ENCODE measurements at regions not wholly inside any gene's neighbourhood (a gene's known extent, or its start where the extent isn't known, plus 50 kb on each side); places are given as distances from the start of the nearest gene placed in this dataset.
A peak's percentile ranks its signal among the peaks of the same experiment; 100 is the strongest.
"Not testable (repeated sequence)": the region's sequence is repeated elsewhere in the genome, so short reads cannot be mapped to it uniquely, and the experiment has no call there.

GRCh38 chr6:19167251-19167650 is 669.9 kb upstream of the ID4 start:
- no peaks in the 10 kb centered on the region for H3K27me3 Mint-ChIP-seq
- ATAC-seq (no peak), DNase-seq (no peak)
- H3K27ac Mint-ChIP-seq = no peak overlapping the region
- H3K9me3 Mint-ChIP-seq = peaks cover 0 to 5% of the 10 kb centered on the region in 2 donors
- no peaks in the 10 kb centered on the region for H3K4me1 Mint-ChIP-seq
- no peak overlapping the region for H3K4me3 Mint-ChIP-seq

DNA sequence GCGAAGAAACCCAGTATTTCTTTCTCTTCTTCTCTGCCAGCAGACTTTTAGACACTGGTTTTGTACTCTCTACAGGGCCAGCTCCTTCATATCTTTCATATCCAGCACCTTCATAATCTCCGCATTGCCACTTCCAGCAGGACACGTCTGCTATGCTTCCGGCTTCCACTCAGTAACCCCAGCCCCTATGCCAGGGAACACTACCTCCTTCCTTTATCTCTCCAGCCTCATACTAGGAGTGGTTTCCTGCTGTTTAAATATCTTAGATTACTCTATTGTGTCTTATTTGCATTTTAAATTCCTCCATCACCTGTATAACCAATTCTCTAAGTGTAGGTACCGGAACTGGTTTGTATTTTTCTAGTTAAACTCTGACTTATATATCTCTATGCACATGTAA is 667.8 kb upstream of the ID4 start:
- ATAC-seq (no peak), DNase-seq (no peak)
- Mint-ChIP-seq H3K27me3 (no peaks in the 10 kb centered on the region), H3K4me1 (no peaks in the 10 kb centered on the region), H3K27ac (no peak overlapping the region), H3K9me3 (peaks cover 7 to 9% of the 10 kb centered on the region in 2 donors), H3K4me3 (no peak overlapping the region)

- Mint-ChIP-seq H3K4me1 (no peaks in the 10 kb centered on the region), H3K4me3 (no peak overlapping the region), H3K27ac (no peak overlapping the region), H3K27me3 (no peaks in the 10 kb centered on the region), H3K9me3 (peaks cover 9 to 19% of the 10 kb centered on the region in 2 donors)
- no peak for DNase-seq
- no peak for ATAC-seq
These were observed 662.1 kb upstream of the ID4 start for GRCh38 chr6:19175023-19175422.

- ATAC-seq = no peak
- Mint-ChIP-seq H3K27ac (no peak overlapping the region), H3K27me3 (no peaks in the 10 kb centered on the region), H3K4me3 (no peak overlapping the region), H3K4me1 (no peaks in the 10 kb centered on the region), H3K9me3 (peaks cover 11 to 19% of the 10 kb centered on the region in 2 donors)
- no peak for DNase-seq
These were observed 656.7 kb upstream of the ID4 start for GRCh38 chr6:19180348-19181072.

DNA sequence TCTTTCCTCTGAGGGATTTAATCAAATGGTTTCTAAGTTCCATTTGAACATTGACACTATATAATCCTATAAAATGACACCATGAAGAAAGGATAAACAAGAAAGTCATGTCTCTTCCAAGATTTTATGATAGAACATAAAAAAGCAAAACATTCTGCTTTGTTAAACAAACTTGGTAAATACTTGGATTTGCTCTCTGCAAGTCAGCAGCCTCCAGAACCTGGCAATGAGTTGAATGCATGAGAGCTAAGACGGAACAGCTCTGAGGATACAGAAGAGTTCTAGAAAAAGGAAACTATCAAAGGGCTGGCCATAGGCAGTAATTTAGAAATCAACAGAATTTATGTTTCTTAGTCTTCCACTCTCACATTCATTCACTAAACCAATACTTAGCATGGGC is 656.0 kb upstream of the ID4 start:
- ATAC-seq (no peak), DNase-seq (no peak)
- no peak overlapping the region for H3K4me3 Mint-ChIP-seq
- H3K27me3 Mint-ChIP-seq = no peaks in the 10 kb centered on the region
- H3K27ac Mint-ChIP-seq = no peak overlapping the region
- no peaks in the 10 kb centered on the region for H3K4me1 Mint-ChIP-seq
- H3K9me3 Mint-ChIP-seq = peaks cover 11 to 19% of the 10 kb centered on the region in 2 donors

DNA sequence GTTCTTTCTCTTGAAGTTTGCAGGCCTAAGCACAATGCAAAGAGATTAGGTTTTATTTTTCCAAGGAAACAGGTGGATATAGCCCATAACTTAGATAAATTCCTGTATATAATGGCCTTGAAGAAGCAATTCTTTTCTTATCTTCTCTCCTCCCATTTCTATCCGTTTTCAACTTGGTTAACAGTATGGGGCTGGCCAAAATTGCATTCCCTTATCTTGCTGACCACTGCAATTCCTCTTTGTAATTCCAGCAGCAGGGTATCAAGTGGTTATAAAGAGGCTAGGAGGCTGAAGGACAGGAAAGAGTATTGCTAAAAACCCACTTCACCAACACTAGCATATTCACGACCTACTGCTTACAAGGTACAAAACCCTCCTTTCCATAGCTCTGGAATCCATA is 643.5 kb upstream of the ID4 start:
- Mint-ChIP-seq H3K9me3 (peaks cover 6 to 17% of the 10 kb centered on the region in 2 donors), H3K4me3 (no peak overlapping the region), H3K27me3 (no peaks in the 10 kb centered on the region), H3K4me1 (no peaks in the 10 kb centered on the region), H3K27ac (no peak overlapping the region)
- ATAC-seq (no peak), DNase-seq (no peak)

DNA sequence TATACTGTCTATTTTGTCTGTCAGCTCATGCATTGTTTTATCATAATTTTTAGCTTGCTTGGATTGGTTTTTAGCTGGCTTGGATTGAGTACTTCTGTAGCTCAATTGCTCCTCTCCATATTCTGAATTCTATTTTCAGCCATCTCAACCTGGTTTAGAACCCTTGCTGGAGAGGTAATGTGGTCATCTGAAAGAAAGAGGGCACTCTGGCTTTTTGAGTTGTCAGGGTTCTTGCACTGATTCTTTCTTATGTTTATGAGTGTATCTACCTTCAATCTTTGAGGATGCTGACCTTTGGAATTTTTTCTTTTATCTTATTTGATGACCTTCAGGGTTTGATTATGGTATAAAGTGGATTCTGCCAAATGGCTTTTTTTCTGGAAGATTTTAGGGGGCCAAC is 632.7 kb upstream of the ID4 start:
- no peaks in the 10 kb centered on the region for H3K27me3 Mint-ChIP-seq
- DNase-seq (no peak), ATAC-seq (no peak)
- H3K4me3 Mint-ChIP-seq = no peak overlapping the region
- no peaks in the 10 kb centered on the region for H3K4me1 Mint-ChIP-seq
- H3K27ac Mint-ChIP-seq = no peak overlapping the region
- peaks cover 20% of the 10 kb centered on the region in 2 donors for H3K9me3 Mint-ChIP-seq

DNA sequence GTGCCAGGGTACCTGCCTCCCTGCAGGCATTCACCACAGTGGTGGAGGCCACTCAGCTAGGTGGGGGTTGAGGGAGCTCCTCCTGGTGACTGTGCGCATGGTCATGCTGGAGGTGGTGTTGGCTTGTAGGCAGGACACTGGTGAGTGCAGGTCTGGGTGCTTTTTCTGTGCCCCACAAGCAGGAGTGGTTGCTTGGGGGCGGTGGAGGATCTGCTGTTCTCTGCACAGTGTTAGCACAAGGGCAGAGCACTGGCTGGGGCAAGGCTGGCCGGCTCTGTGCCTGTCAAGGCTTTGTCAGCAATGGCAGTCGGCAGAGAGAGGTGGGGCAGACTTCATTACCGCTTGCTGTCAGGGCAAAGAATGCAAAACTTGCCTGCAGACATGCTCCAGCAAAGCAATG is 632.1 kb upstream of the ID4 start:
- H3K4me3 Mint-ChIP-seq = no peak overlapping the region
- H3K9me3 Mint-ChIP-seq = peaks cover 17 to 23% of the 10 kb centered on the region in 2 donors
- no peaks in the 10 kb centered on the region for H3K27me3 Mint-ChIP-seq
- ATAC-seq (no peak), DNase-seq (no peak)
- H3K4me1 Mint-ChIP-seq = no peaks in the 10 kb centered on the region
- H3K27ac Mint-ChIP-seq = no peak overlapping the region

- DNase-seq = no peak
These were observed 628.0 kb upstream of the ID4 start for GRCh38 chr6:19209202-19209601.

DNA sequence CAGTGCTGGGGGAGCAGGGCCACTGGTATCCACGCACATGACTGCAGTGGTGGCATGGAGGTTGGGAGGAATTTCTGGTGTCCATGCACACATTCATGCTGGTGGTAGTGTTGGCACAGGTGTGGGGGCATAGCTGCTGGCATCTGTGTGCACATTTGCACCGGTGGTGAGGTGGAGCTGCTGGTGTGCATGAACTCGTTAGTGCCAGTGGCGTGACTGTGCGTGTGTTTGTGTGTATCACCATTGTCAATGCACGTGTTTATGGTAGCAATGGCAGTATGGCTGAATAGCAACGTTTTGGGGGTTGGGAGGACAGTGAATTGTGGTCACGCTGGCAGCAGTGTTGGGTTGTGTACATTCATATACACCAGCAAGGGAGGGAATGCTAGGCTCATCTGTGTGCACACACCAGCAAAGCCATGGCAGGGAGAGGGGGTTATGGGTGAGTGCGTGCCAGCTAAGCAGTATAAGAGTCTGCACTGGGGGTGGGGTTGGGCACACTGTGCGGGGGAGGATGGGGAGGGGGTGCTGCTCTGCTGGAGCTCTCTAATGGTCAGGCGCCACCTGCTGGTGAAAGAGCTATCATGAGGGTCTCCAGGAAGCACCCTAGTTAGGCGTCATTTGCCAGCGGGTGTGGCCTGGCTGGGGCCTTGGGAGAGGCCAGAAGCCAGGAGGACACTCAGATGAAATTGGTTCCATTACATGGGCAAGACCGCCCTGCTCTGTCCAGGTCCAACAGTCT is 626.1 kb upstream of the ID4 start:
- Mint-ChIP-seq H3K9me3 (peaks cover 0 to 14% of the 10 kb centered on the region in 2 donors), H3K4me3 (no peak overlapping the region), H3K27me3 (no peaks in the 10 kb centered on the region), H3K27ac (no peak overlapping the region), H3K4me1 (no peaks in the 10 kb centered on the region)
- peak; percentile 28 for ATAC-seq
- DNase-seq = no peak

More at GRCh38 chr6:19209202-19209601, 628.0 kb upstream of the ID4 start:
- no peak for ATAC-seq
- H3K9me3 Mint-ChIP-seq = peaks cover 0 to 17% of the 10 kb centered on the region in 2 donors
- no peak overlapping the region for H3K27ac Mint-ChIP-seq
- H3K27me3 Mint-ChIP-seq = no peaks in the 10 kb centered on the region
- H3K4me1 Mint-ChIP-seq = no peaks in the 10 kb centered on the region
- H3K4me3 Mint-ChIP-seq = no peak overlapping the region

GRCh38 chr6:19214231-19214630 is 622.9 kb upstream of the ID4 start:
- Mint-ChIP-seq H3K4me3 (no peak overlapping the region), H3K4me1 (no peaks in the 10 kb centered on the region), H3K9me3 (peaks cover 0 to 14% of the 10 kb centered on the region in 2 donors), H3K27me3 (no peaks in the 10 kb centered on the region), H3K27ac (no peak overlapping the region)
- DNase-seq (no peak), ATAC-seq (no peak)

DNA sequence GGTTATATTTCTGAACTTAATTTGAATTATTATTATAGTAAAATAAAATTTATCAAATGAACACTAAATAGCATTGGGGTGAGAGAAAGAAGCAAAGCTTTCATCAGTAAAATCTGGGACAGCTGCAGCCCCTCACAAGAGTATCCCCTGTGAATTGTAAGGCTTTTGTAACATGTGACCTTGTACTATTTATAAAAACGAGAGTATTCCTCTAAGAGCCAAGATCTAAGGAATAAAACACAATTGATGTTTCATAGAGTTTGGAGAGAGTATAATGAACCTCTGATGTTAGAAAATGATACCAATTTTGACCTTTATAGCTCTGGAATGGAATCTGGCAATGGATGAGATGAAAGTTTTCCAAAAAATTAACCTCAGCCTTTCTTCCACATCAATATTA is 617.2 kb upstream of the ID4 start:
- ATAC-seq = no peak
- Mint-ChIP-seq H3K4me3 (no peak overlapping the region), H3K27me3 (no peaks in the 10 kb centered on the region), H3K9me3 (peaks cover 4 to 18% of the 10 kb centered on the region in 2 donors), H3K27ac (no peak overlapping the region), H3K4me1 (no peaks in the 10 kb centered on the region)
- DNase-seq = no peak

GRCh38 chr6:19231878-19232561 is 605.1 kb upstream of the ID4 start:
- no peaks in the 10 kb centered on the region for H3K4me1 Mint-ChIP-seq
- no peak overlapping the region for H3K4me3 Mint-ChIP-seq
- no peaks in the 10 kb centered on the region for H3K27me3 Mint-ChIP-seq
- no peak overlapping the region for H3K27ac Mint-ChIP-seq
- no peak for DNase-seq
- no peak for ATAC-seq
- peaks cover 0 to 10% of the 10 kb centered on the region in 2 donors for H3K9me3 Mint-ChIP-seq

- DNase-seq (no peak), ATAC-seq (no peak)
- H3K4me1 Mint-ChIP-seq = no peaks in the 10 kb centered on the region
- H3K27ac Mint-ChIP-seq = no peak overlapping the region
- no peak overlapping the region for H3K4me3 Mint-ChIP-seq
- peaks cover 30 to 73% of the 10 kb centered on the region in 2 donors for H3K9me3 Mint-ChIP-seq
- no peaks in the 10 kb centered on the region for H3K27me3 Mint-ChIP-seq
These were observed 591.5 kb upstream of the ID4 start for GRCh38 chr6:19245656-19246055.

- not testable (repeated sequence) for H3K27me3 Mint-ChIP-seq, DNase-seq, H3K4me3 Mint-ChIP-seq, H3K4me1 Mint-ChIP-seq, ATAC-seq, H3K27ac Mint-ChIP-seq
- H3K9me3 Mint-ChIP-seq = peaks cover 24 to 60% of the 10 kb centered on the region in 2 donors
These were observed 590.0 kb upstream of the ID4 start for GRCh38 chr6:19247181-19247580.

DNA sequence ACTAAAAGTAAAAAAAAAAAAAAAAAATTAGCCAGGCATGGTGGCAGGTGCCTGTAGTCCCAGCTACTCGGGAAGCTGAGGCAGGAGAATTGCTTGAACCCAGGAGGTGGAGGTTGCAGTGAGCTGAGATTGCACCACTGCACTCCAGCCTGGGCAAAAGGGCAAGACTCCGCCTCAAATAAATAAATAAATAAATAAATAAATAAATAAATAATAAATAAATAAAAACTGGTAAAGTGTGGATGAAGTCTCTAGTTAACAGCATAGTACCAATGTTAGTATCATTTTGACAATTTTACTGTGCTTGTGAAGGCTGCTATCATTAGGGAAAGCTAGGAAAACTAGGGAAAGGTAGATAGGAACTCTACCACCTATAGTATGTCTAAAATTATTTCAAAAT is 581.0 kb upstream of the ID4 start:
- not testable (repeated sequence) for ATAC-seq, H3K4me3 Mint-ChIP-seq, H3K27ac Mint-ChIP-seq, DNase-seq, H3K4me1 Mint-ChIP-seq, H3K27me3 Mint-ChIP-seq
- H3K9me3 Mint-ChIP-seq = peaks cover 0 to 17% of the 10 kb centered on the region in 2 donors
